GDM1 (cell line): ENCODE measurements at regions not wholly inside any gene's neighbourhood (a gene's known extent, or its start where the extent isn't known, plus 50 kb on each side); places are given as distances from the start of the nearest gene placed in this dataset.

Experiments used
- DNase-seq: peaks from one replicate; lab custom pipeline; 2025; lab: John Stamatoyannopoulos, UW

DNA sequence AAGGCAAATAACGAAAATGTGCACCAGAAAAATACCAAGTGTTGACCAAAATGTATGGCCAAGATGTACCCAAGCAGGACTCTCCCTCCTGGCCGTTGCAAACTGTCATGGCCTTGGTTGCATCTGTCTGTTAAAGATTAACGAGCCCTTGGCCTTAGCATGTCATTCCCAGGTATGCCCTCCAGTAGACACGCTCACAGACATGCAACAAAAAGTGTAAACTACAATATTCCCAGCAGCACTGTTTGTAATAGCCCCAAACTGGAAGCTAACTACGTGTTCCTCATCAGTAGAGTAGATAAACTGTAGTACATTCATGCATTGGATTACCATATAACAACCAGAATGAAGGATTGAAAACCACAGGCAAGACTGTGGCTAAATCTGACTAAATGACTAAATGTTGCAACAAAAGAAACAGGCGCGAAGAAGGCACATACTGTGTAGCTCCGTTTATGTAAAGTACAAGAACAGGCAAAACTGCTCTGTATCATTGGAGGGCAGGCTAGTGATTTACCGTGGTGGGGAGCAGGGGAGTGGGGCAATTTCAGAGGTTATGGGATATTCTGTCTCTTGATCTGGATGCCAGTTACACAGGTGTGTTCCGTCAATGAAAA lies 232.8 kb upstream of the DIO3 start:
- no peak for DNase-seq

DNA sequence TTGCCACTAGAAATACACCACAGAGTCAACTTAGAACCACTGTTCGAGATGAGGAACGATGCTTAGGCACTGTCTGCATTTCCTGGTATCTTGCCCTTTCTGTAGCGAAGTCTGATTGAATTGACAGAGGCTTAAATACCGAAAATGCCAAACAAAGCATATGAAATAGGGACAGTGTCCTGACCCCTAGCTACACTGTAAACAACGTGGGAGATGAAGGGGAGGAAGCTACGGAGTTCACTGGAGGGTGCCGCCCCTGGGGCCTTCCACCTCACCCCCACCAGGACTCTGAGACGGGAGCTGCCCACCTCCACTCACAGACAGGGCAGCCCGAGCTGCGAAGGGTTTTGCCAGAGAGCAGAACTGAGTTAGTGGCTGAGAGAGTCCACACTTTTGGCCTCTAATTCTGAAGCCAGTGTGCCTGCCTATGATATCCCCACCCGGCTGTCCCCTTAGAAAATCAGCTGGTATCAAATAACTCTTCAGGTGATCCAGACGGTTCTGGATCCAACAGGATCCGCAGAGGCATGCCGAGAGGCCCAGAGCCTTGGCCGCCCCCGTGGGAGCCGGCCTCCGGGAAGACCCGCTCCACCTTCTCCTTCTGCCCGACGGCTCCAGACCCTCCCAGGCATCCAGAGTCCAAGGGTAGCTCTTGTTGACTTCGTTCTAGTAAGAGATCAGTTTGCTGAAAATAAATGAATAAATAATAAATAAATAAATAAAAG lies 230.7 kb upstream of the DIO3 start:
- DNase-seq, result no peak

- no peak for DNase-seq
Observed at GRCh38 chr14:101331141-101331525, 230.2 kb upstream of the DIO3 start.

DNA sequence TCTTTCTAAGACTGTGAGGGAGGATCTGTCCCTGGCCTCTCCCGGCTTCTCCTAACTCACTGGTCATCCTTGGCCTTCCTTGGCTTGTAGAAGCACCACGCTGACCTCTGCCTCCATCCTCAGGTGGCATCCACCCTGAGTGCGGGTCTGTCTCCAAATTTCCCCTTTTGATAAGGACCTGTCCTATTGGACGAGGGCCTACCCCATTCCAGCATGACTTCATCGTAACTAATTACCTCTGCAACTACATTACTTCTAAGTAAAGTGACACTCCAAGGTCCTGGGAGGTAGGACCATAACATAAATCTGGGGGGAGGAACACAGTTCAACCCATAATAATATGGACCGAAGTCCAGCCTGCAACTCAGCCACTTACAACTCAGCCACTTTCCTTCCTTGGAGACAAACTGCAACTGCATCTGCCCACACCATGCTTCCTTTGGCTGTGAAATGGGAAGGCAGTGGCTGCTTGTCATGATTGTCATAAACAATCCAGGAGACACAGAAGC lies 229.6 kb upstream of the DIO3 start:
- no peak for DNase-seq

- no peak for DNase-seq
Observed at GRCh38 chr14:101332281-101332680, 229.0 kb upstream of the DIO3 start.

- DNase-seq, result no peak
Observed at GRCh38 chr14:101333335-101334280, 227.7 kb upstream of the DIO3 start.

DNA sequence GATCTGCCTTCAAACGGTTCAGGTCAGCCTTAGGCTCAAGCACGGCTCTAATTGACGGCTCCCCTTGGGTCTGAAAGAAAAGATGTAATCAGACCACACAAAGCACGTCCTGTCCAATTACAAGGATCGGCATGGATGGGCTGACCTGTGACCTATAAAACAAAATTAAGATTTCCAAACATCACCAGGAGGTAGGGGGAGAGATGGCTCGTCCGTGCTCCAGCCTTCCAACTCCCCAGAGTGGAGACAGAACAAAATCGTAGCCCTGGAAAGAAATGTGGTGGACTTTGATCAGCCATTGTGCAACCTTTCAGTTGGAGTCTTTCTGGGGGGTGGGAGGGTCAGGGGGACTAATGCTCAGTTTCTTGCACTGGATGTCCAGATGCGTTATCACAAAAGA lies 226.6 kb upstream of the DIO3 start:
- DNase-seq, result no peak

DNA sequence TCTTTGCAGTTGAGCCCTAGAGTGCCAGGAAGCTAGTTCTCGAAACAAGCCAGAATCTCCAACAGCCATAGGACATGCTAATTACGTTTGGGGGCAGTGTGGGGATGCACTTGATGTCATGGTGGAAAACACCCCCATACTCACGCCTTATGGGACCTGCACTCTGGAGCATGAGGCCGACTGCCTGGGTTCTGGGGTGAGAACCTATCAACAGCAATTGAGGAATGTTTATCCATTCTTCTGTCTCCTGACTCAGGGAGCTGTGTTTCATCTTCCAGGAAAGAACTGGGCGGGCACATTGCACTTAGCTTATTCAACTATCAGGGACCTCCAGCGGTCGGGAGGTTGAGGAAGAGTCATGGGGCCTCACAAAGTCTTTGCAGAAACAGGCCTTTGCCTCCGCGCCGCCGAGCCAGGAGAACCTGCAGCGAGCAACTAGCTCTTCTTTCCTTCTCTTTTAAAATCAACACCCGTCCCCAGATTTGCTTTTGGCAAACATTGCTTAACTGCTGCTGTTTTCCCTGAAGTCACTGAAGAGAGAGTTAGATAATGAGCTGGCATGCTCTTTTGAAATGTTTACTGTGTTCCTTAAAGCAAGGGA lies 226.1 kb upstream of the DIO3 start:
- no peak for DNase-seq

- no peak for DNase-seq
Observed at GRCh38 chr14:101336183-101336582, 225.1 kb upstream of the DIO3 start.

DNA sequence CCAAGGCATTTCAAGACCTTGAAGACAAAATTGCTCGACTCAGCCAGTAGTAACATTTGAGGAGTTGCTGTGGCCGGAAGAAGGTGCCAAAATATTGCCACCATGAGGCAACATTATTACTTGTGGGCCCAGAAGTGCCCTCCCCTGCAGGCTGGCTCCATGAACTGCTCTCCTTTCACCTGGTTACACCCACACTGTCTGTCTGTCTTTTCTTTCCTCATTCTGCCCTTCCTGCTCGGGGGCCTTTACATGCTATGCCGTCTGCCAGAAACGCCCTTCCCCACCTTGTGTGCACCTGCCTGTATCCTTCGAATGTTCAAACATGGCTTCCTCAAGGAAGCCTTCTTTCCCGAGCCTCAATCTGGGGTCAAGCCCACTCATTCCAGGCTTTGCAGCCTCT lies 224.2 kb upstream of the DIO3 start:
- no peak for DNase-seq

GRCh38 chr14:101340556-101340955 lies 220.7 kb upstream of the DIO3 start:
- no peak for DNase-seq

DNA sequence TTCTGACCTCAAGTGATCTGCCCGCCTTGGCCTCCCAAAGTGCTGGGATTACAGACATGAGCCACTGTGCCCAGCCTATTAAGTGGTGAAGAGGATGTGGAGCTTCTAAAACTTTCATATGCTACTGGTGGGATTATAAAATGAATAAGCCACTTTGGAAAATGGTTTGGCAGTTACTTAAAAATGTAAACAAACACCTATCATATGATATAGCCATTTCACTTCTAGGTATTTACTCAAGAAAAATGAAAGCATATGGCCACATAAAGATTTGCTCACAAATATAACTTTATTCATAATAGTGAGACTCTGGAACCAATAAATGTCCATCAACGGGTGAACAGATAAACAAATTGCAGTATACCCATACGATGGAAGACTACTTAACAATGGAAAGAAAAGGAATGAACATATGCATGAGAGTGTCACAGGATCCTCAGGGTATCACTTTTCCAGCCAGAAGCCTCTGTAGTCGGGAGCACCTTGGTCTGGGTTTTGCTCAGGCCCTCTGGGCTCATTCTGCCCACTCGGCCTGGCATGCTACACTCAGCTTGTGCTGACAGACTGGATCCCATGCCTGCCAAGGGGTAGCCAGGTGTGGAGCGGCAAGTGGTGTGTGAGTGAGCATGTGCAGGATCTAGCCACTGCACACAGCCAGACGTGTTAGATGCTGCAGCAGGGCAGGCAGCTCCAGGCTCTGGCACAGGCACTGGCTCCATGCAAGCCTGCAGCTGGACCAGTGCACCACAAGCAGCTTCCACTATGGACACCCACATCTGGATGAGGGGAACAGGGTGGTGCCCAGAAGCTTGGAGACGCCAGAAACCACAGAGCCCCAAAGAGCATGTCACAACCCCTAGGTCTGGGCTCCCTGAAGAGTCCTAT lies 213.2 kb upstream of the DIO3 start:
- DNase-seq, result no peak

GRCh38 chr14:101349108-101349507 lies 212.2 kb upstream of the DIO3 start:
- no peak for DNase-seq

DNA sequence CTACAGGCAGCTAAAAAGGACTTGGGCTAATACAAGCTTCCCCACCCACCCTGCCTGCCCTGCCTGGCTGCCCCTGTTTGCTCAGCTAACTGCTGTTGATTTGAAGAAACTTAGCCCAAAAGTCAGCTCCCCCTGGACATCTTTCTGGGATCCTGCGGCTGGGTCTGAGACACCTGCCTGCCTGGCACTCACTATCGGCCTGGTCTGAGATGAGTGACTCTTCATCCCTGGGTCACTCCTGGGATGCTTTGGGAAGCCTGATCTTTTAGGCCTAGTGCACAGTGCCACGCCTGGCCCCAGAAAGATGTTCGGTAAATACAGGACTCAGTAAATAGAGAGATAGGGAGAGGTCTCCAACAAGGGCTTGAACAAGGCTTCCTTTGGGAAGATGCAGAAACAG lies 211.3 kb upstream of the DIO3 start:
- DNase-seq, result no peak

GRCh38 chr14:101350691-101351090 lies 210.6 kb upstream of the DIO3 start:
- no peak for DNase-seq

DNA sequence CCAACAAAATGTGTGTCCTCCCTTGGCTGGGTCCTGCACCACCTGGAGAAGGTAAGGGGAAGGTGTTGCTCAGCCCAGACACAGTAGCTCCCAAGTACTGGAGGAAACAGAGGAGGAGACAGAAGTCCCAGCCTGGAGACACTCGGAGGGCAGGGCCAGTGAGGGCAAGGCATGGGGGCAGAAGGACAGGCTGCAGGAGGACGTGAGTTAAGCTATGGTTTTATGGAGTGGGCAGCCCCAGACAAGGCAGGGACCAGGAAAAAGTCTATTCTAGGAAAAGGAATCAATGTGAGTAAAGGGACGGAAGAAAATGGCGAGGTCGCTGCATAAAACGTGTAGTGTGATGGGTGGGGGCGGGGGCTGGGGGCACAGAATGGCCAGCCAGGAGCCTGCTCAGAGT lies 210.1 kb upstream of the DIO3 start:
- DNase-seq, result no peak

DNA sequence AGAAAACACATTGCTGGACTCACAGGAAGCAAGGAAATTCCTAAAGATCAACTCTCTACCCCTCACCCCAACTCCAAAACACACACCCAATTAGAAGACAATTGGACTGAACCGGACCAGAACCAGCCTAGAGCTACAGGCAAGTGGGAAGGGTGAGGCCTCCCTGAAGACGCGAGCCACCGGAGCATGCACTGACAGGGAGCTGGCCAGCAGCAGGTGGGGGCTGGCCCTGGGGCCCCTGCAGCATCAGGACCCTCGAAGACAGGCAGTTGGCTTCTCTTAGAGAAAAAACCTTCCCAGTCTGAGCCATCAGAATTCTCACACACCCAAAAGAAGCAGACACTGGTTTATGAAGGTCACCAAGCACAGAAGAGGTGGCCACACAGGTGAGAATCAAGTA lies 209.5 kb upstream of the DIO3 start:
- DNase-seq, result no peak

GRCh38 chr14:101352567-101352966 lies 208.7 kb upstream of the DIO3 start:
- DNase-seq, result no peak

DNA sequence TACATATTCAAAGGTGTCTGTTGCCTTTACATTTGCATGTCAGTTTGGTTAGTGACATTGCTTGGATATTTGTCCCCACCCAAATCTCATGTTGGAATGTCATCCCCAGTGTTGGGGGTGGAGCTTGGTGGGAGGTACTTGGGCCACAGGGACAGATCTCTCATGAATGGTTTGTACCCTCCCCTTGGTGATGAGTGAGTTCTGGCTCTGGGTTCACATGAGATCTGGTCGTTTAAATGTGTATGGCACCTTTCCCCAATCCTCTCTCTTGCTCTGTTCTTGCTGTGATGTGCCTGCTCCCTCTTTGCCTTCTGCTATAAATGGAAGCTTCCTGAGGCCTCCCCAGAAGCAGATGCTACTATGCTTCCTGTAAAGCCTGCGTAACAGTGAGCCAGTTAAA lies 207.9 kb upstream of the DIO3 start:
- DNase-seq, result no peak

DNA sequence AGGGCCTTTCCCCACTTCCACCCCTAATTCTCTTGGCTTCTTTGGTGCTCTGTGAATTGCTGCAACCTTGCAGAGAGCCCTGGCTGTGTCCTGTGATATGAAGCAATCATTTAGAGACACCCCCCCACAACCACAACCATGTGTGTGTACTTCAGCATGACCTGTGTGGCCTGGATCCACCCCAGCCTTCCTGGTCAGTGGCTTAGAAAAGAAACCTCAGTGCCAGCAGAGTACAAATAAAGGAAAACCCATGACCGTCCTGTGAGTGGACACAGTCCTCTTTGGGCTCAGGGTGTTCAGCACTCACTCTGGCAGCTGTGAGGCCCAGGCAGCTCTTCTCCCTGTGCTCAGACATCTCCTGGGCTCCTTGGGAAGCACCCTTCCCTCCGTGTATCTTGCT lies 206.6 kb upstream of the DIO3 start:
- no peak for DNase-seq

DNA sequence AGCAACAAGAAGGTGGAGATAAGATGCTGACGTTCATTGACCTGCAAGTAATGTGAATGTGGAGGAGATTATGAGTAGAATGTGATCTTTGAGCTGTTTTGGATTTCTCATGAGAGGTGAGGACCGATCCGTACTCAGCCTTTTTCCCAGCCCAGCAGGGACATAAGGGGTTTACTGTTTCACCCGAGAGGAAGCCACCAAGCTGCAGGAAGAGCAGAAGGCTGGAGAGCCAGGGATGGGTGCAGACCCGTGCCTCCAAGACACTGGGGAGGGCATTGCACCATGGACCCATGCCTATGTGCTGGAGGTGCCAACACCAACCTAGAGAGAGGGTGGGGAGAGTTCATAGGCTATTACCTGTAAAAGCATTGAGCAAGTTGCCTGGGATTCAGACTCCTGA lies 206.0 kb upstream of the DIO3 start:
- DNase-seq, result no peak
